IMR-90 (cell line): ENCODE measurements at regions not wholly inside any gene's neighbourhood (a gene's known extent, or its start where the extent isn't known, plus 50 kb on each side); places are given as distances from the start of the nearest gene placed in this dataset.

Experiments used
- ATAC-seq: fragments of 200-7000 bp; cut with Tn5 transposase; 2 replicates; pipeline ENCODE4 v1.9.1; 2020; ENCODE audit warnings: low read depth, mild to moderate bottlenecking, moderate library complexity
- BruUV-seq: library from RNA; stranded (reverse); fragments of 400-500 nt; replicated peaks from 2 replicates; lab custom pipeline; 2021; lab: Mats Ljungman, UMichigan
- CTCF ChIA-PET: fragments of 300-600 bp; formaldehyde crosslinking; extraction: SDS; loops from one replicate; lab custom pipeline; 2021; ENCODE audit warnings: antibody characterized with exemption; lab: Yijun Ruan, JAX
- POLR2A ChIA-PET: fragments of 300-600 bp; sonication (Branson Sonifier 250); formaldehyde crosslinking; loops from one replicate; lab custom pipeline; 2022; ENCODE audit warnings: antibody characterized with exemption; ENCODE audit not compliant: unreplicated experiment; lab: Charles Lee
- DNase-seq: peaks from one replicate; pipeline ENCODE4 v3.0.0; 2013
- H2AFZ ChIP-seq: replicated peaks from 2 replicates; pipeline ENCODE3; 2013; ENCODE audit warnings: low read length, mild to moderate bottlenecking; ENCODE audit not compliant: poor library complexity
- H2AK5ac ChIP-seq: 2 replicates; pipeline ENCODE4 v1.6.1; 2013; ENCODE audit warnings: low read depth, low read length, inconsistent platforms
- H2AK9ac ChIP-seq: replicated peaks from 2 replicates; pipeline ENCODE3; 2013; ENCODE audit warnings: mild to moderate bottlenecking, low read depth, low read length, moderate library complexity; ENCODE audit not compliant: poor library complexity
- H2BK120ac ChIP-seq: 2 replicates; pipeline ENCODE4 v1.6.1; 2013; ENCODE audit warnings: low read depth, low read length, inconsistent platforms
- H2BK15ac ChIP-seq: 3 replicates; pipeline ENCODE4 v1.6.1; 2013; ENCODE audit warnings: low read depth, low read length, inconsistent platforms
- H2BK20ac ChIP-seq: 2 replicates; pipeline ENCODE4 v1.6.1; 2013; ENCODE audit warnings: low read depth, mild to moderate bottlenecking, inconsistent platforms, low read length, moderate library complexity
- H2BK5ac ChIP-seq: 2 replicates; pipeline ENCODE4 v1.6.1; 2013; ENCODE audit warnings: mild to moderate bottlenecking, low read depth, low read length, inconsistent platforms; ENCODE audit not compliant: poor library complexity, severe bottlenecking
- H3K14ac ChIP-seq: replicated peaks from 2 replicates; pipeline ENCODE4 v1.6.1; 2013; ENCODE audit warnings: low read depth, low read length, inconsistent platforms
- H3K18ac ChIP-seq: 2 replicates; pipeline ENCODE4 v1.6.1; 2013; ENCODE audit warnings: low read depth, low read length, control low read depth
- H3K23ac ChIP-seq: 2 replicates; pipeline ENCODE4 v1.6.1; 2013; ENCODE audit warnings: low read depth, low read length, inconsistent platforms
- H3K27ac ChIP-seq: 2 replicates; pipeline ENCODE4 v1.5.1; 2013; ENCODE audit warnings: mild to moderate bottlenecking, control low read depth, low read length; ENCODE audit not compliant: insufficient read depth
- H3K27me3 ChIP-seq: 2 replicates; pipeline ENCODE4 v1.6.1; 2013; ENCODE audit warnings: low read length; ENCODE audit not compliant: control insufficient read depth, insufficient read depth
- H3K36me3 ChIP-seq: 2 replicates; pipeline ENCODE4 v1.6.1; 2013; ENCODE audit warnings: low read length, mixed read lengths; ENCODE audit not compliant: control insufficient read depth, insufficient read depth
- H3K4ac ChIP-seq: 2 replicates; pipeline ENCODE4 v1.6.1; 2013; ENCODE audit warnings: low read depth, low read length, inconsistent platforms
- H3K4me1 ChIP-seq: 2 replicates; pipeline ENCODE4 v1.6.1; 2013; ENCODE audit warnings: low read length, mixed read lengths; ENCODE audit not compliant: control insufficient read depth, insufficient read depth
- H3K4me2 ChIP-seq: 2 replicates; pipeline ENCODE4 v1.6.1; 2013; ENCODE audit warnings: low read depth, mild to moderate bottlenecking, control low read depth, low read length, moderate library complexity
- H3K4me3 ChIP-seq: 2 replicates; pipeline ENCODE4 v1.5.1; 2013; ENCODE audit warnings: low read depth, mild to moderate bottlenecking, control low read depth, low read length, moderate library complexity; ENCODE audit not compliant: insufficient read depth
- H3K56ac ChIP-seq: 2 replicates; pipeline ENCODE4 v1.6.1; 2013; ENCODE audit warnings: low read length, inconsistent platforms; ENCODE audit not compliant: insufficient read depth; ENCODE audit errors: extremely low read depth
- H3K79me1 ChIP-seq, 2 experiments: 2 replicates each; pipeline ENCODE4 v1.6.1; 2013; ENCODE audit warnings: low read length in 2 of 2, inconsistent platforms in 1 of 2, low read depth in 1 of 2
- H3K9ac ChIP-seq: 2 replicates; pipeline ENCODE4 v1.6.1; 2013; ENCODE audit warnings: low read depth, low read length, control low read depth
- H3K9me1 ChIP-seq: 2 replicates; pipeline ENCODE4 v1.6.1; 2013; ENCODE audit warnings: low read length, inconsistent platforms; ENCODE audit not compliant: insufficient read depth
- H3K9me3 ChIP-seq: 2 replicates; pipeline ENCODE4 v1.6.1; 2013; ENCODE audit warnings: low read length; ENCODE audit not compliant: control insufficient read depth, insufficient read depth
- H4K20me1 ChIP-seq: 2 replicates; pipeline ENCODE4 v1.6.1; 2013; ENCODE audit warnings: low read length, inconsistent platforms; ENCODE audit not compliant: insufficient read depth
- H4K5ac ChIP-seq: 2 replicates; pipeline ENCODE4 v1.6.1; 2013; ENCODE audit warnings: mild to moderate bottlenecking, low read depth, low read length, control low read depth
- H4K8ac ChIP-seq, 2 experiments: 2 replicates each; pipeline ENCODE4 v1.6.1; 2013; ENCODE audit warnings: low read depth in 2 of 2, low read length in 2 of 2, control low read depth in 1 of 2, inconsistent platforms in 1 of 2
- H4K91ac ChIP-seq: 2 replicates; pipeline ENCODE4 v1.6.1; 2013; ENCODE audit warnings: low read depth, low read length, inconsistent platforms; ENCODE audit not compliant: insufficient read depth
- BHLHE40 ChIP-seq: fragments of 150-350 bp; IDR thresholded peaks from 2 replicates; pipeline ENCODE4 v1.6.1; 2016; ENCODE audit warnings: mild to moderate bottlenecking, low read depth, low read length
- CEBPB ChIP-seq: IDR thresholded peaks from 2 replicates; pipeline ENCODE4 v1.6.1; 2012; ENCODE audit warnings: low read depth, low read length, improper control_type of control experiment
- CHD1 ChIP-seq: IDR thresholded peaks from 2 replicates; pipeline ENCODE4 v1.6.1; 2012; ENCODE audit warnings: low read depth, low read length, improper control_type of control experiment
- CTCF ChIP-seq: conservative IDR thresholded peaks from 2 replicates; pipeline ENCODE4 v1.5.1; 2012; ENCODE audit warnings: mild to moderate bottlenecking, low read depth, low read length, improper control_type of control experiment
- ELK1 ChIP-seq: fragments of 150-350 bp; IDR thresholded peaks from 2 replicates; pipeline ENCODE4 v1.6.1; 2016; ENCODE audit warnings: low read depth, mild to moderate bottlenecking, low read length, moderate library complexity, borderline replicate concordance
- FOS ChIP-seq: fragments of 150-350 bp; IDR thresholded peaks from 2 replicates; pipeline ENCODE4 v1.6.1; 2016; ENCODE audit warnings: low read depth, low read length
- MAFK ChIP-seq: IDR thresholded peaks from 2 replicates; pipeline ENCODE4 v1.6.1; 2012; ENCODE audit warnings: low read depth, low read length, improper control_type of control experiment
- MAZ ChIP-seq: IDR thresholded peaks from 2 replicates; pipeline ENCODE4 v1.6.1; 2012; ENCODE audit warnings: low read depth, mild to moderate bottlenecking, low read length, improper control_type of control experiment, moderate library complexity, borderline replicate concordance
- MXI1 ChIP-seq: IDR thresholded peaks from 2 replicates; pipeline ENCODE4 v1.6.1; 2012; ENCODE audit warnings: low read depth, mild to moderate bottlenecking, low read length, moderate library complexity, borderline replicate concordance
- NFE2L2 ChIP-seq: fragments of 150-350 bp; IDR thresholded peaks from 2 replicates; pipeline ENCODE4 v1.6.1; 2016; ENCODE audit warnings: low read depth, mild to moderate bottlenecking, low read length
- POLR2A ChIP-seq: IDR thresholded peaks from 2 replicates; pipeline ENCODE4 v1.6.1; 2012; ENCODE audit warnings: mild to moderate bottlenecking, low read depth, low read length
- RAD21 ChIP-seq: IDR thresholded peaks from 2 replicates; pipeline ENCODE4 v1.6.1; 2012; ENCODE audit warnings: low read length, improper control_type of control experiment
- RCOR1 ChIP-seq: IDR thresholded peaks from 2 replicates; pipeline ENCODE4 v1.6.1; 2012; ENCODE audit warnings: mild to moderate bottlenecking, low read length, improper control_type of control experiment; ENCODE audit not compliant: insufficient replicate concordance
- RFX5 ChIP-seq: IDR thresholded peaks from 2 replicates; pipeline ENCODE4 v1.8.0; 2012; ENCODE audit warnings: low read depth, mild to moderate bottlenecking, low read length, moderate library complexity
- SMC3 ChIP-seq: fragments of 150-350 bp; IDR thresholded peaks from 2 replicates; pipeline ENCODE4 v1.6.1; 2016; ENCODE audit warnings: low read depth, mild to moderate bottlenecking, antibody characterized with exemption, low read length, moderate library complexity
- USF2 ChIP-seq: fragments of 150-350 bp; IDR thresholded peaks from 2 replicates; pipeline ENCODE4 v1.6.1; 2017; ENCODE audit warnings: mild to moderate bottlenecking, antibody characterized with exemption, low read length, low read depth
- WGBS, 2 experiments: methylation state at CpG; one replicate each; pipeline versions ENCODE4 v1.1.5 to v1.1.7; 2013; ENCODE audit warnings: missing lambda C conversion rate in 2 of 2; ENCODE audit not compliant: insufficient read length in 1 of 2; ENCODE audit errors: extremely low coverage in 2 of 2; 5-methylcytosine and 5-hydroxymethylcytosine counted together
- dilution Hi-C: fragments of 300-500 bp; cut with HindIII; formaldehyde crosslinking; loops from one replicate; pipeline ENCODE4 v1.14.3; 2018; ENCODE audit warnings: low sequenced_read_pairs; ENCODE audit not compliant: unreplicated experiment
- in situ Hi-C: fragments of 300-500 bp; cut with MboI; formaldehyde crosslinking; loops from 3 replicates; pipeline ENCODE4 v1.14.3; 2019; ENCODE audit warnings: low sequenced_read_pairs, inconsistent platforms, mixed read lengths
- intact Hi-C: fragments of 100-400 bp; cut with micrococcal nuclease; formaldehyde crosslinking; loops from 2 replicates; pipeline ENCODE4 v1.10.0; 2022

GRCh38 chr11:93605642-93606041 lies 55.8 kb upstream of the CEP295 start:
- Histone ChIP-seq H2AK9ac (no peak overlapping the region), H3K14ac (no peak overlapping the region), H2BK20ac (no peak overlapping the region), H3K27ac (no peak overlapping the region), H3K79me1 (no peaks in the 10 kb centered on the region), H3K23ac (no peak overlapping the region), H3K56ac (no peak overlapping the region), H3K27me3 (peaks cover 2% of the 10 kb centered on the region), H2AFZ (no peak overlapping the region), H3K4me3 (no peak overlapping the region), H2AK5ac (no peak overlapping the region), H4K5ac (no peak overlapping the region), H3K36me3 (no peaks in the 10 kb centered on the region), H2BK15ac (no peak overlapping the region), H3K18ac (no peak overlapping the region), H4K8ac (no peak overlapping the region), H3K9ac (no peak overlapping the region), H3K4ac (no peak overlapping the region), H2BK5ac (no peak overlapping the region), H3K4me2 (no peak overlapping the region), H4K20me1 (no peaks in the 10 kb centered on the region), H3K9me3 (no peaks in the 10 kb centered on the region), H3K9me1 (no peaks in the 10 kb centered on the region), H3K4me1 (no peaks in the 10 kb centered on the region), H4K91ac (no peak overlapping the region), H2BK120ac (no peak overlapping the region)
- ChIA-PET POLR2A (no interaction called here), CTCF (no interaction called here)
- WGBS, 2 experiments: 17% methylated on average over 1 of the region's 3 CpGs; no CpG with 5 or more reads in 1 of the 2 experiments
- dilution Hi-C loops: no loop called here
- DNase-seq (no peak), ATAC-seq (no peak)
- intact Hi-C loops: no loop called here
- in situ Hi-C loops: no loop called here
- BruUV-seq: no TSS peak
- no peak for TF ChIP-seq BHLHE40
- no peak for TF ChIP-seq MAFK
- TF ChIP-seq CHD1: no peak
- no peak for TF ChIP-seq ELK1
- TF ChIP-seq MXI1: no peak
- no peak for TF ChIP-seq CTCF
- TF ChIP-seq RCOR1: no peak
- TF ChIP-seq FOS: no peak
- TF ChIP-seq CEBPB: no peak
- no peak for TF ChIP-seq NFE2L2
- no peak for TF ChIP-seq MAZ
- TF ChIP-seq SMC3: no peak
- no peak for TF ChIP-seq POLR2A
- no peak for TF ChIP-seq RAD21
- no peak for TF ChIP-seq USF2
- TF ChIP-seq RFX5: no peak
